IMR-90 (cell line): ENCODE measurements at regions not wholly inside any gene's neighbourhood (a gene's known extent, or its start where the extent isn't known, plus 50 kb on each side); places are given as distances from the start of the nearest gene placed in this dataset.

Experiments
- ATAC-seq: fragments of 200-7000 bp; cut with Tn5 transposase; 2 replicates; pipeline ENCODE4 v1.9.1; 2020; ENCODE audit warnings: low read depth, mild to moderate bottlenecking, moderate library complexity
- BruUV-seq: library from RNA; stranded (reverse); fragments of 400-500 nt; replicated peaks from 2 replicates; lab custom pipeline; 2021; lab: Mats Ljungman, UMichigan
- CTCF ChIA-PET: fragments of 300-600 bp; formaldehyde crosslinking; extraction: SDS; loops from one replicate; lab custom pipeline; 2021; ENCODE audit warnings: antibody characterized with exemption; lab: Yijun Ruan, JAX
- POLR2A ChIA-PET: fragments of 300-600 bp; sonication (Branson Sonifier 250); formaldehyde crosslinking; loops from one replicate; lab custom pipeline; 2022; ENCODE audit warnings: antibody characterized with exemption; ENCODE audit not compliant: unreplicated experiment; lab: Charles Lee
- DNase-seq: peaks from one replicate; pipeline ENCODE4 v3.0.0; 2013
- H2AFZ ChIP-seq: replicated peaks from 2 replicates; pipeline ENCODE3; 2013; ENCODE audit warnings: low read length, mild to moderate bottlenecking; ENCODE audit not compliant: poor library complexity
- H2AK5ac ChIP-seq: 2 replicates; pipeline ENCODE4 v1.6.1; 2013; ENCODE audit warnings: low read depth, low read length, inconsistent platforms
- H2AK9ac ChIP-seq: replicated peaks from 2 replicates; pipeline ENCODE3; 2013; ENCODE audit warnings: mild to moderate bottlenecking, low read depth, low read length, moderate library complexity; ENCODE audit not compliant: poor library complexity
- H2BK120ac ChIP-seq: 2 replicates; pipeline ENCODE4 v1.6.1; 2013; ENCODE audit warnings: low read depth, low read length, inconsistent platforms
- H2BK15ac ChIP-seq: 3 replicates; pipeline ENCODE4 v1.6.1; 2013; ENCODE audit warnings: low read depth, low read length, inconsistent platforms
- H2BK20ac ChIP-seq: 2 replicates; pipeline ENCODE4 v1.6.1; 2013; ENCODE audit warnings: low read depth, mild to moderate bottlenecking, inconsistent platforms, low read length, moderate library complexity
- H2BK5ac ChIP-seq: 2 replicates; pipeline ENCODE4 v1.6.1; 2013; ENCODE audit warnings: mild to moderate bottlenecking, low read depth, low read length, inconsistent platforms; ENCODE audit not compliant: poor library complexity, severe bottlenecking
- H3K14ac ChIP-seq: replicated peaks from 2 replicates; pipeline ENCODE4 v1.6.1; 2013; ENCODE audit warnings: low read depth, low read length, inconsistent platforms
- H3K18ac ChIP-seq: 2 replicates; pipeline ENCODE4 v1.6.1; 2013; ENCODE audit warnings: low read depth, low read length, control low read depth
- H3K23ac ChIP-seq: 2 replicates; pipeline ENCODE4 v1.6.1; 2013; ENCODE audit warnings: low read depth, low read length, inconsistent platforms
- H3K27ac ChIP-seq: 2 replicates; pipeline ENCODE4 v1.5.1; 2013; ENCODE audit warnings: mild to moderate bottlenecking, control low read depth, low read length; ENCODE audit not compliant: insufficient read depth
- H3K27me3 ChIP-seq: 2 replicates; pipeline ENCODE4 v1.6.1; 2013; ENCODE audit warnings: low read length; ENCODE audit not compliant: control insufficient read depth, insufficient read depth
- H3K36me3 ChIP-seq: 2 replicates; pipeline ENCODE4 v1.6.1; 2013; ENCODE audit warnings: low read length, mixed read lengths; ENCODE audit not compliant: control insufficient read depth, insufficient read depth
- H3K4ac ChIP-seq: 2 replicates; pipeline ENCODE4 v1.6.1; 2013; ENCODE audit warnings: low read depth, low read length, inconsistent platforms
- H3K4me1 ChIP-seq: 2 replicates; pipeline ENCODE4 v1.6.1; 2013; ENCODE audit warnings: low read length, mixed read lengths; ENCODE audit not compliant: control insufficient read depth, insufficient read depth
- H3K4me2 ChIP-seq: 2 replicates; pipeline ENCODE4 v1.6.1; 2013; ENCODE audit warnings: low read depth, mild to moderate bottlenecking, control low read depth, low read length, moderate library complexity
- H3K4me3 ChIP-seq: 2 replicates; pipeline ENCODE4 v1.5.1; 2013; ENCODE audit warnings: low read depth, mild to moderate bottlenecking, control low read depth, low read length, moderate library complexity; ENCODE audit not compliant: insufficient read depth
- H3K56ac ChIP-seq: 2 replicates; pipeline ENCODE4 v1.6.1; 2013; ENCODE audit warnings: low read length, inconsistent platforms; ENCODE audit not compliant: insufficient read depth; ENCODE audit errors: extremely low read depth
- H3K79me1 ChIP-seq, 2 experiments: 2 replicates each; pipeline ENCODE4 v1.6.1; 2013; ENCODE audit warnings: low read length in 2 of 2, inconsistent platforms in 1 of 2, low read depth in 1 of 2
- H3K9ac ChIP-seq: 2 replicates; pipeline ENCODE4 v1.6.1; 2013; ENCODE audit warnings: low read depth, low read length, control low read depth
- H3K9me1 ChIP-seq: 2 replicates; pipeline ENCODE4 v1.6.1; 2013; ENCODE audit warnings: low read length, inconsistent platforms; ENCODE audit not compliant: insufficient read depth
- H3K9me3 ChIP-seq: 2 replicates; pipeline ENCODE4 v1.6.1; 2013; ENCODE audit warnings: low read length; ENCODE audit not compliant: control insufficient read depth, insufficient read depth
- H4K20me1 ChIP-seq: 2 replicates; pipeline ENCODE4 v1.6.1; 2013; ENCODE audit warnings: low read length, inconsistent platforms; ENCODE audit not compliant: insufficient read depth
- H4K5ac ChIP-seq: 2 replicates; pipeline ENCODE4 v1.6.1; 2013; ENCODE audit warnings: mild to moderate bottlenecking, low read depth, low read length, control low read depth
- H4K8ac ChIP-seq, 2 experiments: 2 replicates each; pipeline ENCODE4 v1.6.1; 2013; ENCODE audit warnings: low read depth in 2 of 2, low read length in 2 of 2, control low read depth in 1 of 2, inconsistent platforms in 1 of 2
- H4K91ac ChIP-seq: 2 replicates; pipeline ENCODE4 v1.6.1; 2013; ENCODE audit warnings: low read depth, low read length, inconsistent platforms; ENCODE audit not compliant: insufficient read depth
- BHLHE40 ChIP-seq: fragments of 150-350 bp; IDR thresholded peaks from 2 replicates; pipeline ENCODE4 v1.6.1; 2016; ENCODE audit warnings: mild to moderate bottlenecking, low read depth, low read length
- CEBPB ChIP-seq: IDR thresholded peaks from 2 replicates; pipeline ENCODE4 v1.6.1; 2012; ENCODE audit warnings: low read depth, low read length, improper control_type of control experiment
- ELK1 ChIP-seq: fragments of 150-350 bp; IDR thresholded peaks from 2 replicates; pipeline ENCODE4 v1.6.1; 2016; ENCODE audit warnings: low read depth, mild to moderate bottlenecking, low read length, moderate library complexity, borderline replicate concordance
- NFE2L2 ChIP-seq: fragments of 150-350 bp; IDR thresholded peaks from 2 replicates; pipeline ENCODE4 v1.6.1; 2016; ENCODE audit warnings: low read depth, mild to moderate bottlenecking, low read length
- POLR2A ChIP-seq: IDR thresholded peaks from 2 replicates; pipeline ENCODE4 v1.6.1; 2012; ENCODE audit warnings: mild to moderate bottlenecking, low read depth, low read length
- WGBS, 2 experiments: methylation state at CpG; one replicate each; pipeline versions ENCODE4 v1.1.5 to v1.1.7; 2013; ENCODE audit warnings: missing lambda C conversion rate in 2 of 2; ENCODE audit not compliant: insufficient read length in 1 of 2; ENCODE audit errors: extremely low coverage in 2 of 2; 5-methylcytosine and 5-hydroxymethylcytosine counted together
- dilution Hi-C: fragments of 300-500 bp; cut with HindIII; formaldehyde crosslinking; loops from one replicate; pipeline ENCODE4 v1.14.3; 2018; ENCODE audit warnings: low sequenced_read_pairs; ENCODE audit not compliant: unreplicated experiment
- in situ Hi-C: fragments of 300-500 bp; cut with MboI; formaldehyde crosslinking; loops from 3 replicates; pipeline ENCODE4 v1.14.3; 2019; ENCODE audit warnings: low sequenced_read_pairs, inconsistent platforms, mixed read lengths
- intact Hi-C: fragments of 100-400 bp; cut with micrococcal nuclease; formaldehyde crosslinking; loops from 2 replicates; pipeline ENCODE4 v1.10.0; 2022

- CTCF ChIA-PET, result no interaction called here
- Histone ChIP-seq H3K79me1 (no peaks in the 10 kb centered on the region), H3K4me2 (no peak overlapping the region), H2BK15ac (no peak overlapping the region), H3K4me3 (no peak overlapping the region), H3K27ac (no peak overlapping the region), H2AK9ac (no peak overlapping the region), H2BK5ac (no peak overlapping the region), H2BK120ac (no peak overlapping the region), H3K27me3 (no peaks in the 10 kb centered on the region), H2BK20ac (no peak overlapping the region), H3K36me3 (no peaks in the 10 kb centered on the region), H3K14ac (no peak overlapping the region), H2AFZ (no peak overlapping the region), H3K4ac (no peak overlapping the region), H3K9me1 (no peaks in the 10 kb centered on the region), H3K23ac (no peak overlapping the region), H4K5ac (no peak overlapping the region), H4K20me1 (no peaks in the 10 kb centered on the region), H3K4me1 (no peaks in the 10 kb centered on the region), H2AK5ac (0 out of 2 replicates have a peak overlapping the region, but pooled peaks have one; percentile 15), H4K8ac (no peak overlapping the region), H3K18ac (no peak overlapping the region), H3K56ac (no peak overlapping the region), H4K91ac (no peak overlapping the region), H3K9ac (no peak overlapping the region), H3K9me3 (no peaks in the 10 kb centered on the region)
- no TSS peak for BruUV-seq
- TF ChIP-seq NFE2L2, result no peak
- TF ChIP-seq POLR2A, result no peak
- TF ChIP-seq BHLHE40, result no peak
- no peak for TF ChIP-seq CEBPB
- TF ChIP-seq ELK1, result no peak
- WGBS, 2 experiments, result no CpG with 5 or more reads among the region's 1 CpG
- POLR2A ChIA-PET, result no interaction called here
- DNase-seq, result no peak
- in situ Hi-C loops, result no loop called here
- dilution Hi-C loops, result no loop called here
- no peak for ATAC-seq
- intact Hi-C loops, result no loop called here
Observed at GRCh38 chr4:14115106-14115505, 487.6 kb upstream of the BOD1L1 start.
